H1 (cell line): ENCODE measurements at regions not wholly inside any gene's neighbourhood (a gene's known extent, or its start where the extent isn't known, plus 50 kb on each side); places are given as distances from the start of the nearest gene placed in this dataset.

ENCODE experiments used
- CTCF ChIA-PET: fragments of 300-600 bp; sonication (Branson Sonifier 250); formaldehyde crosslinking; loops from one replicate; lab custom pipeline; 2021; ENCODE audit not compliant: partially characterized antibody; lab: Charles Lee
- POLR2A ChIA-PET: fragments of 300-600 bp; sonication (Branson Sonifier 250); formaldehyde crosslinking; loops from one replicate; lab custom pipeline; 2021; ENCODE audit warnings: inconsistent platforms; ENCODE audit not compliant: partially characterized antibody; lab: Charles Lee
- DNase-seq, 2 experiments: peaks; one replicate each; pipeline versions ENCODE4 v3.0.0 to v3.0.0-alpha.2; 2010 to 2022; ENCODE audit warnings: low spot score in 2 of 2, low read depth in 1 of 2, mixed read lengths in 1 of 2
- FAIRE-seq: peaks from 2 replicates; lab custom pipeline; 2011; peaks lifted over from hg19 to GRCh38; lab: Jason Lieb, UNC
- H2AFZ ChIP-seq: 2 replicates; pipeline ENCODE4 v1.8.1; 2012; ENCODE audit warnings: low read length, inconsistent platforms
- H2AK5ac ChIP-seq: 2 replicates; pipeline ENCODE4 v1.6.1; 2013; ENCODE audit warnings: low read depth, low read length
- H2BK120ac ChIP-seq: replicated peaks from 2 replicates; pipeline ENCODE3; 2013; ENCODE audit warnings: low read depth, low read length, inconsistent platforms
- H2BK12ac ChIP-seq: 2 replicates; pipeline ENCODE4 v1.6.1; 2013; ENCODE audit warnings: low read depth, low read length
- H2BK15ac ChIP-seq: 2 replicates; pipeline ENCODE4 v1.6.1; 2013; ENCODE audit warnings: low read length
- H2BK20ac ChIP-seq: 2 replicates; pipeline ENCODE4 v1.6.1; 2013; ENCODE audit warnings: low read length
- H2BK5ac ChIP-seq: 2 replicates; pipeline ENCODE4 v1.6.1; 2013; ENCODE audit warnings: low read depth, low read length
- H3K14ac ChIP-seq: 2 replicates; pipeline ENCODE4 v1.6.1; 2013; ENCODE audit warnings: inconsistent platforms; ENCODE audit not compliant: insufficient read length
- H3K18ac ChIP-seq: 2 replicates; pipeline ENCODE4 v1.6.1; 2013; ENCODE audit warnings: low read length; ENCODE audit errors: extremely low read depth
- H3K23ac ChIP-seq: 2 replicates; pipeline ENCODE4 v1.6.1; 2013; ENCODE audit warnings: inconsistent platforms; ENCODE audit not compliant: insufficient read length
- H3K23me2 ChIP-seq: 2 replicates; pipeline ENCODE4 v1.6.1; 2013; ENCODE audit warnings: low read depth, low read length
- H3K27ac ChIP-seq: 2 replicates; pipeline ENCODE4 v1.6.1; 2011; ENCODE audit warnings: low read depth, low read length, inconsistent platforms
- H3K27me3 ChIP-seq, 4 experiments: replicated peaks in 1 of 4; 1 replicate in 1 of 4; 2 replicates in 3 of 4; pipeline versions ENCODE4 v1.6.1 to v1.8.1; 2011 to 2013; ENCODE audit warnings: low read length in 3 of 4, mild to moderate bottlenecking in 3 of 4, inconsistent platforms in 2 of 4, mixed read lengths in 2 of 4, moderate library complexity in 1 of 4; ENCODE audit not compliant: control insufficient read depth in 3 of 4, insufficient read depth in 3 of 4; ENCODE audit errors: extremely low read depth in 1 of 4
- H3K36me3 ChIP-seq, 4 experiments: 2 replicates each; pipeline versions ENCODE4 v1.6.1 to v1.8.1; 2011 to 2013; ENCODE audit warnings: mild to moderate bottlenecking in 4 of 4, low read length in 3 of 4, moderate library complexity in 2 of 4, control low read depth in 1 of 4, inconsistent platforms in 1 of 4; ENCODE audit not compliant: insufficient read depth in 4 of 4, control insufficient read depth in 2 of 4
- H3K4ac ChIP-seq: replicated peaks from 2 replicates; pipeline ENCODE3; 2013; ENCODE audit warnings: low read length, low read depth, mixed read lengths, inconsistent platforms; ENCODE audit not compliant: insufficient read length
- H3K4me1 ChIP-seq, 4 experiments: replicated peaks in 1 of 4; 1 replicate in 1 of 4; 2 replicates in 3 of 4; pipeline versions ENCODE4 v1.6.1 to v1.8.1; 2011 to 2013; ENCODE audit warnings: low read length in 3 of 4, inconsistent platforms in 2 of 4, mixed read lengths in 1 of 4; ENCODE audit not compliant: insufficient read depth in 4 of 4, control insufficient read depth in 3 of 4
- H3K4me2 ChIP-seq, 2 experiments: 2 replicates each; pipeline versions ENCODE4 v1.6.1 to v1.8.1; 2011 to 2013; ENCODE audit warnings: low read depth in 2 of 2, low read length in 2 of 2, control low read depth in 1 of 2, inconsistent platforms in 1 of 2, mild to moderate bottlenecking in 1 of 2; ENCODE audit not compliant: insufficient read depth in 1 of 2
- H3K4me3 ChIP-seq, 4 experiments: fragments of 200-600, 300-600 bp in 1 of 4; sonication (generic), shearing (Covaris generic), sonication (Bioruptor Twin) in 1 of 4; 2 replicates each; pipeline versions ENCODE4 v1.5.1 to v1.8.1; 2011 to 2016; ENCODE audit warnings: low read length in 4 of 4, low read depth in 3 of 4, control low read depth in 2 of 4, inconsistent platforms in 2 of 4, mild to moderate bottlenecking in 2 of 4, mixed read lengths in 1 of 4, moderate library complexity in 1 of 4; ENCODE audit not compliant: insufficient read depth in 2 of 4; ENCODE audit errors: extremely low read depth in 1 of 4
- H3K56ac ChIP-seq: replicated peaks from 2 replicates; pipeline ENCODE3; 2013; ENCODE audit warnings: low read depth, mild to moderate bottlenecking, mixed read lengths, low read length, inconsistent platforms; ENCODE audit not compliant: insufficient read length
- H3K79me1 ChIP-seq: 2 replicates; pipeline ENCODE4 v1.6.1; 2013; ENCODE audit warnings: low read depth, low read length, control low read depth
- H3K79me2 ChIP-seq, 2 experiments: 2 replicates each; pipeline versions ENCODE4 v1.6.1 to v1.8.1; 2012 to 2013; ENCODE audit warnings: low read length in 2 of 2, mild to moderate bottlenecking in 2 of 2, inconsistent platforms in 1 of 2; ENCODE audit not compliant: insufficient read depth in 2 of 2, control insufficient read depth in 1 of 2
- H3K9ac ChIP-seq, 4 experiments: replicated peaks in 1 of 4; 1 replicate in 1 of 4; 2 replicates in 3 of 4; pipeline versions ENCODE4 v1.6.1 to v1.8.1; 2011 to 2013; ENCODE audit warnings: low read depth in 3 of 4, low read length in 3 of 4, control low read depth in 2 of 4, mild to moderate bottlenecking in 2 of 4, moderate library complexity in 2 of 4, inconsistent platforms in 1 of 4; ENCODE audit errors: extremely low read depth in 1 of 4
- H3K9me3 ChIP-seq, 2 experiments: 2 replicates each; pipeline versions ENCODE4 v1.6.1 to v1.8.1; 2012 to 2013; ENCODE audit warnings: mild to moderate bottlenecking in 2 of 2, moderate library complexity in 2 of 2, control low read depth in 1 of 2, inconsistent platforms in 1 of 2, low read depth in 1 of 2, low read length in 1 of 2, mixed read lengths in 1 of 2; ENCODE audit not compliant: insufficient read depth in 2 of 2
- H4K20me1 ChIP-seq, 2 experiments: replicated peaks in 1 of 2; 2 replicates each; pipeline versions ENCODE3 to v1.8.1; 2011 to 2013; ENCODE audit warnings: inconsistent platforms in 2 of 2, low read length in 2 of 2, mild to moderate bottlenecking in 1 of 2; ENCODE audit not compliant: insufficient read depth in 2 of 2, control insufficient read depth in 1 of 2
- H4K5ac ChIP-seq: 2 replicates; pipeline ENCODE4 v1.6.1; 2013; ENCODE audit warnings: low read length, low read depth, mixed read lengths, inconsistent platforms; ENCODE audit not compliant: insufficient read length
- H4K8ac ChIP-seq: 2 replicates; pipeline ENCODE4 v1.8.0; 2013; ENCODE audit warnings: mild to moderate bottlenecking, moderate library complexity, low read length, inconsistent platforms; ENCODE audit not compliant: insufficient read depth; ENCODE audit errors: extremely low read depth
- H4K91ac ChIP-seq: replicated peaks from 2 replicates; pipeline ENCODE3; 2013; ENCODE audit warnings: low read length, mixed read lengths, inconsistent platforms; ENCODE audit not compliant: insufficient read length
- BCL11A ChIP-seq, 2 experiments: IDR thresholded peaks; one replicate each; pipeline ENCODE4 v1.6.1; 2011; ENCODE audit warnings: low read depth in 2 of 2, low read length in 2 of 2, mild to moderate bottlenecking in 2 of 2
- CTBP2 ChIP-seq: IDR thresholded peaks from 2 replicates; pipeline ENCODE4 v1.7.0; 2011; ENCODE audit warnings: borderline replicate concordance, mild to moderate bottlenecking, moderate library complexity, mixed read lengths, low read length; ENCODE audit not compliant: insufficient read depth, insufficient read length
- NANOG ChIP-seq: IDR thresholded peaks from 2 replicates; pipeline ENCODE4 v1.6.1; 2011; ENCODE audit warnings: low read length, low read depth, mild to moderate bottlenecking, inconsistent platforms; ENCODE audit not compliant: insufficient read depth, poor library complexity, severe bottlenecking
- RXRA ChIP-seq: IDR thresholded peaks from 2 replicates; pipeline ENCODE4 v1.6.1; 2011; ENCODE audit warnings: low read depth, mild to moderate bottlenecking, low read length, moderate library complexity; ENCODE audit not compliant: insufficient read depth
- WGBS, 2 experiments: shearing (Covaris generic) in 1 of 2; methylation state at CpG; one replicate each; pipeline versions ENCODE4 v1.1.6 to v1.1.7; 2013 to 2015; ENCODE audit warnings: low lambda C conversion rate in 2 of 2, mixed read lengths in 2 of 2, inconsistent platforms in 1 of 2, low coverage in 1 of 2, missing lambda C conversion rate in 1 of 2; ENCODE audit not compliant: insufficient replicate concordance in 2 of 2, insufficient coverage in 1 of 2, insufficient read length in 1 of 2; ENCODE audit errors: extremely low coverage in 1 of 2, missing lambda C conversion rate in 1 of 2; 5-methylcytosine and 5-hydroxymethylcytosine counted together

- no peaks in the 10 kb centered on the region for H3K9me3 ChIP-seq
- H3K4me2 ChIP-seq = no peak overlapping the region
- H3K79me2 ChIP-seq = no peaks in the 10 kb centered on the region
- DNase-seq (no peak), FAIRE-seq (no peak)
- no peak overlapping the region for H2BK5ac ChIP-seq
- no peak overlapping the region for H2BK120ac ChIP-seq
- H2BK20ac ChIP-seq = no peak overlapping the region
- no peaks in the 10 kb centered on the region for H3K27me3 ChIP-seq
- H4K5ac ChIP-seq = no peak overlapping the region
- no peak overlapping the region for H4K8ac ChIP-seq
- H3K36me3 ChIP-seq = no peaks in the 10 kb centered on the region
- no peak overlapping the region for H3K4me3 ChIP-seq
- no peaks in the 10 kb centered on the region for H3K79me1 ChIP-seq
- no peak overlapping the region for H2BK15ac ChIP-seq
- H3K23me2 ChIP-seq = no peaks in the 10 kb centered on the region; the same call in 1 of the 2 replicates
- no peak overlapping the region for H4K91ac ChIP-seq
- no peak overlapping the region for H3K14ac ChIP-seq
- WGBS, 2 experiments = 92% methylated on average over 4 of the region's 4 CpGs; no CpG with 5 or more reads in 1 of the 2 experiments
- H3K4me1 ChIP-seq = no peaks in the 10 kb centered on the region
- no peak overlapping the region for H3K27ac ChIP-seq
- no peak overlapping the region for H3K23ac ChIP-seq
- H2BK12ac ChIP-seq = no peak overlapping the region
- H4K20me1 ChIP-seq = no peaks in the 10 kb centered on the region
- no peak overlapping the region for H2AK5ac ChIP-seq
- no peak overlapping the region for H3K18ac ChIP-seq
- no peak overlapping the region for H3K4ac ChIP-seq
- H3K9ac ChIP-seq = no peak overlapping the region
- no peak overlapping the region for H3K56ac ChIP-seq
- H2AFZ ChIP-seq = no peak overlapping the region
- TF ChIP-seq BCL11A (IDR thresholded peaks at IDR 0.05; ENCODE audit: low read depth in 2 of 2, low read length in 2 of 2) (no peak), CTBP2 (no peak), RXRA (no peak), NANOG (no peak)
- ChIA-PET CTCF (no interaction called here), POLR2A (no interaction called here)
Measured at GRCh38 chr14:87678624-87679023, 314.4 kb downstream of the GALC start.
